Kidney (tissue), 13 donors: ENCODE measurements at regions not wholly inside any gene's neighbourhood (a gene's known extent, or its start where the extent isn't known, plus 50 kb on each side); places are given as distances from the start of the nearest gene placed in this dataset.

Experiments used
- DNase-seq, 5 donors: peaks; one replicate each; pipeline ENCODE4 v3.0.0-alpha.2; 2013 to 2020
- FAIRE-seq: peaks from 2 replicates; lab custom pipeline; 2012; peaks lifted over from hg19 to GRCh38; lab: Jason Lieb, UNC
- H3K27ac ChIP-seq, 2 donors: one replicate each; pipeline ENCODE4 v1.7.0; 2013; ENCODE audit warnings: low read depth in 2 of 2, low read length in 2 of 2, inconsistent platforms in 1 of 2
- H3K27me3 ChIP-seq: one replicate; pipeline ENCODE4 v1.7.1; 2013; ENCODE audit warnings: low read length, inconsistent platforms; ENCODE audit not compliant: control insufficient read depth, insufficient read depth
- H3K36me3 ChIP-seq, 3 donors: one replicate each; pipeline versions ENCODE4 v1.7.0 to v1.7.1; 2013; ENCODE audit warnings: low read length in 3 of 3, control low read depth in 1 of 3, inconsistent platforms in 1 of 3; ENCODE audit not compliant: insufficient read depth in 3 of 3, control insufficient read depth in 2 of 3
- H3K4me1 ChIP-seq, 3 donors: one replicate each; pipeline versions ENCODE4 v1.7.0 to v1.7.1; 2013; ENCODE audit warnings: low read length in 3 of 3, inconsistent platforms in 1 of 3, low read depth in 1 of 3; ENCODE audit not compliant: control insufficient read depth in 2 of 3, insufficient read depth in 2 of 3
- H3K4me3 ChIP-seq, 3 donors: one replicate each; pipeline versions ENCODE4 v1.7.0 to v1.8.1; 2013; ENCODE audit warnings: low read length in 3 of 3, control low read depth in 1 of 3, inconsistent platforms in 1 of 3
- H3K9ac ChIP-seq, 3 donors: one replicate each; pipeline versions ENCODE4 v1.7.0 to v1.7.1; 2013; ENCODE audit warnings: low read length in 3 of 3, control low read depth in 1 of 3, inconsistent platforms in 1 of 3
- H3K9me3 ChIP-seq, 3 donors: one replicate each; pipeline versions ENCODE4 v1.7.0 to v1.7.1; 2013; ENCODE audit warnings: low read length in 3 of 3, control low read depth in 1 of 3, inconsistent platforms in 1 of 3; ENCODE audit not compliant: control insufficient read depth in 2 of 3, insufficient read depth in 1 of 3
- intact Hi-C: fragments of 100-400 bp; cut with DNase I; formaldehyde crosslinking; loops from one replicate; pipeline ENCODE4 v1.11.1; 2022
- TF ChIP-seq, protein P1 (sequence below): IDR thresholded peaks from 3 replicates; pipeline ENCODE4 v1.5.1; 2012; ENCODE audit warnings: mild to moderate bottlenecking, moderate library complexity, borderline replicate concordance; ENCODE audit not compliant: insufficient read depth; ENCODE audit errors: extremely low read depth
- donor health status: control.
- donor health status: control.
- donor health status: control.
- donor health status: control.
- donor health status: control.
- donor health status: DM: yes; HTN: yes; CAD: no.
- donor health status: Normal renal cell carcinoma (clear cell type).

DNA sequence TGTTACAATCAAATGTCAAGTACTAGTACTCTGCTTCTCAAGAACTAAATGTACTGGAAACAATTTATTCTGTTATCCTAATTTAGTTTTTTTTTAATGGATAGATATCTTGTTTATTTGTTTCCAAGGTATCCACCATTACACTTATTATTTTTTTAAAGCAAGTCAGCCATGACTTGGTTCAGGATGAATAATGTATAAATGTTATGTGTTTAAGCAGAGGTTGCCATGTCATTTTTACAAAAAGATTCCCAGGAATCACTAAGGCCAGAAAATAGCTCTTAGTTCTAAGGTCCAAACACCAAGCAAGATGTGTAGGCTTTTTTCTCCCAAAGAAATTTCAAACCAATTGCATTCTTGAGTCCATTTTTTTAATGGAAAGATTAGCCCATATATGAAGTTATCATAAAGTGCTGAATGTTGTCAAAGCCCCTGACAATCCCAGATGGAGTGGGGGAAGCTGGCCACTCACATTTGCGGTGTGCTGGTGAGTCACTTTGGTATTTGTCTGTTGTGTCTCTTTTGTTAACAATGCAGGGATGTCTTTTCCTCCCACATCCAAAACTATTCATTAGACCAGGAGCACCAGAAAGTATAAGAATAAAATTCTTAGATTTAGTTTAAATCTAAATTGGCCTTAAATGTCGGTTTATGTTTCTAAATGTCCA lies 158.9 kb downstream of the COL6A3 start:
- Histone ChIP-seq H3K4me3 (no peak overlapping the region), H3K9ac (no peak overlapping the region), H3K4me1 (no peaks in the 10 kb centered on the region), H3K9me3 (no peaks in the 10 kb centered on the region), H3K27ac (no peak overlapping the region), H3K36me3 (no peaks in the 10 kb centered on the region), H3K27me3 (no peaks in the 10 kb centered on the region)
- no peak for DNase-seq
- no peak for FAIRE-seq
- intact Hi-C loops: no loop called here
- TF ChIP-seq, protein P1, sequence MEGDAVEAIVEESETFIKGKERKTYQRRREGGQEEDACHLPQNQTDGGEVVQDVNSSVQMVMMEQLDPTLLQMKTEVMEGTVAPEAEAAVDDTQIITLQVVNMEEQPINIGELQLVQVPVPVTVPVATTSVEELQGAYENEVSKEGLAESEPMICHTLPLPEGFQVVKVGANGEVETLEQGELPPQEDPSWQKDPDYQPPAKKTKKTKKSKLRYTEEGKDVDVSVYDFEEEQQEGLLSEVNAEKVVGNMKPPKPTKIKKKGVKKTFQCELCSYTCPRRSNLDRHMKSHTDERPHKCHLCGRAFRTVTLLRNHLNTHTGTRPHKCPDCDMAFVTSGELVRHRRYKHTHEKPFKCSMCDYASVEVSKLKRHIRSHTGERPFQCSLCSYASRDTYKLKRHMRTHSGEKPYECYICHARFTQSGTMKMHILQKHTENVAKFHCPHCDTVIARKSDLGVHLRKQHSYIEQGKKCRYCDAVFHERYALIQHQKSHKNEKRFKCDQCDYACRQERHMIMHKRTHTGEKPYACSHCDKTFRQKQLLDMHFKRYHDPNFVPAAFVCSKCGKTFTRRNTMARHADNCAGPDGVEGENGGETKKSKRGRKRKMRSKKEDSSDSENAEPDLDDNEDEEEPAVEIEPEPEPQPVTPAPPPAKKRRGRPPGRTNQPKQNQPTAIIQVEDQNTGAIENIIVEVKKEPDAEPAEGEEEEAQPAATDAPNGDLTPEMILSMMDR: no peak

DNA sequence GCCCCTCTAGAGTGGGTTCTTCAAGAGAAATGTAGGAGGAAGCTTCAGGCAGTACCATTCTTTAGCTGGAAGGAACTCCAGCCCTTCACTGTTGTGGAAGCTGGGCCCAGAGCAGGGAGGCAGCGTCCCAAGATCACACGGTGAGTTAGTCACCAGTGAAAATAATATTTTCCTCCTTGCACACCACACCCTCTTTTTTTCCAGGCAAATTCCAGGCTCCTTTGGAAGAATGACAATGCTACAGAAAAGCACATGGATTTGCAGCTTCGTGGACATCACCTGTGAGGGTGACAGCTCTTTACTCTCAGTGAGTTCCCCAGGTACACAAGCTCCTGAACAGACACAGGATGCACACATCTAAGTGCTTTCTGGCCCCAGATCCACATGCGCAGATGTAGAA lies 157.1 kb downstream of the COL6A3 start:
- Histone ChIP-seq H3K27ac (no peak overlapping the region), H3K9me3 (no peaks in the 10 kb centered on the region), H3K4me1 (no peaks in the 10 kb centered on the region), H3K9ac (no peak overlapping the region), H3K27me3 (no peaks in the 10 kb centered on the region), H3K4me3 (no peak overlapping the region), H3K36me3 (no peaks in the 10 kb centered on the region)
- intact Hi-C loops: no loop called here
- TF ChIP-seq, protein P1: no peak
- DNase-seq (no peak), FAIRE-seq (no peak)

DNA sequence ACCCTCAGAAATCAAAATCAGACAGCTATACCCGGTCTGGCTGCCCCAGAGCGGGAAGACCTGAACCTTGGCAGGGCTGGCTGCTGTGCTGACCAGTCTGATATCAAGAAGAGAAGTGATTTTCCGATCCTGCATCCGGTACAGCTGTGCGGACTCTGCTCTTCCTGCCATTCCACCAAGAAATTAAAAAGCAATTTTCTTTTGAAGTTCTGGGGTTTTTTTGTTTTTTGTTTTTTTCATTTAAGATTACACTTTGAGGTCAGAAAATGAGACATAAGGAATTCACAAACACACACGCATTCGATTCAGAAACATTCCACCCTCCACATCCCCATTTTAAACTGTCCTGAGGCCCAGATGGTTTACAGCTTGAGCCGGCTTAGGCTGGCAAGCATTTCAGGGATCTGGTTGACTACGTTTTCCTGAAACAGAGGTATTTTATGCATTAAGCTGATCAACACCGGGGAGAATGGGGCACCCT lies 156.5 kb downstream of the COL6A3 start:
- FAIRE-seq: no peak
- Histone ChIP-seq H3K4me3 (no peak overlapping the region), H3K4me1 (no peaks in the 10 kb centered on the region), H3K27me3 (no peaks in the 10 kb centered on the region), H3K36me3 (no peaks in the 10 kb centered on the region), H3K9ac (no peak overlapping the region), H3K9me3 (no peaks in the 10 kb centered on the region), H3K27ac (no peak overlapping the region)
- DNase-seq: peak in 2 of 5 donors; percentile 48 to 71
- intact Hi-C loops: no loop called here
- TF ChIP-seq, protein P1: no peak
